T-cell (primary cell): ENCODE measurements at regions not wholly inside any gene's neighbourhood (a gene's known extent, or its start where the extent isn't known, plus 50 kb on each side); places are given as distances from the start of the nearest gene placed in this dataset.
"Not testable (repeated sequence)": the region's sequence is repeated elsewhere in the genome, so short reads cannot be mapped to it uniquely, and the experiment has no call there.

Source experiments
- ATAC-seq, 4 experiments: fragments of 200-7000 bp in 3 of 4; fragments of 150-1000 bp in 1 of 4; cut with Tn5 transposase; replicated peaks in 1 of 4; 1 replicate in 3 of 4; 2 replicates in 1 of 4; pipeline ENCODE4 v1.10.0; 2021; ENCODE audit warnings: moderate library complexity in 3 of 4, mild to moderate bottlenecking in 2 of 4, moderate number of reproducible peaks in 1 of 4
- CTCF ChIA-PET, 2 donors: fragments of 300-600 bp; sonication (Branson Sonifier 250); formaldehyde crosslinking; loops; one replicate each; lab custom pipeline; 2022; ENCODE audit warnings: antibody characterized with exemption in 2 of 2; lab: Charles Lee
- POLR2A ChIA-PET, 2 donors: fragments of 300-600 bp; sonication (Branson Sonifier 250); formaldehyde crosslinking; loops; one replicate each; lab custom pipeline; 2022; ENCODE audit warnings: antibody characterized with exemption in 2 of 2; lab: Charles Lee
- DNase-seq, 35 experiments: peaks; one replicate each; pipeline versions ENCODE4 v3.0.0 to v3.0.0-alpha.2; 2013 to 2023
- H3K27ac ChIP-seq: one replicate; pipeline ENCODE4 v1.5.1; 2013; ENCODE audit warnings: low read length
- H3K27me3 ChIP-seq, 2 experiments: replicated peaks in 1 of 2; 1 replicate in 1 of 2; 2 replicates in 1 of 2; pipeline versions ENCODE4 v1.6.1 to v1.7.0; 2013; ENCODE audit warnings: low read length in 1 of 2, mixed read lengths in 1 of 2; ENCODE audit not compliant: control insufficient read depth in 2 of 2, insufficient read depth in 2 of 2; ENCODE audit errors: extremely low read depth in 1 of 2
- H3K36me3 ChIP-seq, 2 donors: 1 replicate in 1 of 2; 2 replicates in 1 of 2; pipeline versions ENCODE4 v1.6.1 to v1.7.0; 2013; ENCODE audit warnings: low read length in 1 of 2; ENCODE audit not compliant: control insufficient read depth in 2 of 2, insufficient read depth in 1 of 2; ENCODE audit errors: extremely low read depth in 1 of 2
- H3K4me1 ChIP-seq, 2 experiments: 1 replicate in 1 of 2; 2 replicates in 1 of 2; pipeline versions ENCODE4 v1.6.1 to v1.7.0; 2013; ENCODE audit warnings: low read length in 2 of 2, mixed read lengths in 1 of 2; ENCODE audit not compliant: insufficient read depth in 2 of 2, control insufficient read depth in 1 of 2; ENCODE audit errors: extremely low read depth in 1 of 2
- H3K4me3 ChIP-seq, 2 donors: 1 replicate in 1 of 2; 2 replicates in 1 of 2; pipeline versions ENCODE4 v1.5.1 to v1.7.0; 2013; ENCODE audit warnings: mild to moderate bottlenecking in 2 of 2, low read length in 1 of 2, moderate library complexity in 1 of 2; ENCODE audit not compliant: control insufficient read depth in 1 of 2; ENCODE audit errors: extremely low read depth in 1 of 2
- H3K9me3 ChIP-seq: 2 replicates; pipeline ENCODE4 v1.7.0; 2013
- H3K27ac Mint-ChIP-seq, 2 donors: one replicate each; pipeline ENCODE4 v1.8.0; 2020 to 2021; ENCODE audit warnings: mild to moderate bottlenecking in 2 of 2, mixed read lengths in 2 of 2
- H3K27me3 Mint-ChIP-seq, 2 donors: one replicate each; pipeline ENCODE4 v1.8.0; 2021 to 2022; ENCODE audit warnings: mixed read lengths in 2 of 2
- H3K36me3 Mint-ChIP-seq: one replicate; pipeline ENCODE4 v1.8.0; 2021; ENCODE audit warnings: mixed read lengths
- H3K4me1 Mint-ChIP-seq, 3 donors: one replicate each; pipeline ENCODE4 v1.8.0; 2020 to 2022; ENCODE audit warnings: mixed read lengths in 3 of 3, mild to moderate bottlenecking in 1 of 3
- H3K4me3 Mint-ChIP-seq, 3 donors: one replicate each; pipeline ENCODE4 v1.8.0; 2020 to 2022; ENCODE audit warnings: mild to moderate bottlenecking in 3 of 3, mixed read lengths in 3 of 3, moderate library complexity in 3 of 3
- H3K9me3 Mint-ChIP-seq, 3 donors: one replicate each; pipeline ENCODE4 v1.8.0; 2020 to 2022; ENCODE audit warnings: mixed read lengths in 3 of 3
- WGBS: methylation state at CpG from one replicate; pipeline ENCODE4 v1.1.5; 2013; ENCODE audit warnings: missing lambda C conversion rate; ENCODE audit not compliant: insufficient coverage; 5-methylcytosine and 5-hydroxymethylcytosine counted together

DNA sequence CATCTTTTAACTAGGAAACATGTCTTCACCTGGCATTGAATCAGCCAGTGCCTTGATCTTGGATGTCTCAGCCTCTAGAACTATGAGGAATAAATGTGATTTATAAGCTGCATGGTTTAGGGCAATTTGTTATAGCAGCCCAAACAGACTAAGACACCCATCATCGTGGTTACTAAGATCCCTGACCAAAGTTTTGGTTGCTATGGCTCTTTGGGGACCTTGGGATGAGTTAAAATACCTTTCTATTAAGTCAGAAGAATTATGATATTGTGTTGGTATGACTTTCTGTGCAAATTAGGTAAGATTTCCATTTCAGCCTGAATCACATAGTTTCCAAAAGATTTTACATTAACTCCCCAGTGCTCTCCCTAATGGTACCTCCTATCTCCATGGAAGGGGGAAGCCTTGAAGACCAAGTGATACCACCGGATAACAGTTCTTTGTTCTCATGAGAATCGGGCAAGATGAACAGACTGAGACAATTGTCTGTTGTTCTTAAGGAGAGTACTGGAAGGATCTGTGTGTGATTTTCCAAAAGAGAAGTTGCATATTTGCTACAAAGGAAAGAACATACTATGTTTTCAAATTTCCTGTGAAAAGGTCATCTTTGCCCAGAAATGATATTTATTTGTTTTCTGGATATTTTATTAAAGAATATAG, 60.4 kb upstream of the UBASH3B start:
- no peak for ATAC-seq
- no peak for DNase-seq
- Histone ChIP-seq H3K4me1 (no peaks in the 10 kb centered on the region), H3K4me3 (no peak overlapping the region), H3K36me3 (no peaks in the 10 kb centered on the region), H3K9me3 (no peaks in the 10 kb centered on the region), H3K27ac (no peak overlapping the region), H3K27me3 (peaks cover 0 to 20% of the 10 kb centered on the region in 2 experiments)
- WGBS: 100% methylated on average over 1 of the region's 3 CpGs
- Mint-ChIP-seq H3K27me3 (peaks cover 16 to 41% of the 10 kb centered on the region in 2 donors), H3K9me3 (no peaks in the 10 kb centered on the region), H3K27ac (no peak overlapping the region), H3K36me3 (no peaks in the 10 kb centered on the region), H3K4me3 (no peak overlapping the region), H3K4me1 (no peaks in the 10 kb centered on the region)
- ChIA-PET POLR2A (no interaction called here), CTCF (interaction anchor here in 1 of 2 donors (0.6 to 0.7 kb wide), 3 partner anchors 161 to 260 kb away, joined by 4 to 5 read pairs (median 5); no protein-coding TSS in a partner anchor)

DNA sequence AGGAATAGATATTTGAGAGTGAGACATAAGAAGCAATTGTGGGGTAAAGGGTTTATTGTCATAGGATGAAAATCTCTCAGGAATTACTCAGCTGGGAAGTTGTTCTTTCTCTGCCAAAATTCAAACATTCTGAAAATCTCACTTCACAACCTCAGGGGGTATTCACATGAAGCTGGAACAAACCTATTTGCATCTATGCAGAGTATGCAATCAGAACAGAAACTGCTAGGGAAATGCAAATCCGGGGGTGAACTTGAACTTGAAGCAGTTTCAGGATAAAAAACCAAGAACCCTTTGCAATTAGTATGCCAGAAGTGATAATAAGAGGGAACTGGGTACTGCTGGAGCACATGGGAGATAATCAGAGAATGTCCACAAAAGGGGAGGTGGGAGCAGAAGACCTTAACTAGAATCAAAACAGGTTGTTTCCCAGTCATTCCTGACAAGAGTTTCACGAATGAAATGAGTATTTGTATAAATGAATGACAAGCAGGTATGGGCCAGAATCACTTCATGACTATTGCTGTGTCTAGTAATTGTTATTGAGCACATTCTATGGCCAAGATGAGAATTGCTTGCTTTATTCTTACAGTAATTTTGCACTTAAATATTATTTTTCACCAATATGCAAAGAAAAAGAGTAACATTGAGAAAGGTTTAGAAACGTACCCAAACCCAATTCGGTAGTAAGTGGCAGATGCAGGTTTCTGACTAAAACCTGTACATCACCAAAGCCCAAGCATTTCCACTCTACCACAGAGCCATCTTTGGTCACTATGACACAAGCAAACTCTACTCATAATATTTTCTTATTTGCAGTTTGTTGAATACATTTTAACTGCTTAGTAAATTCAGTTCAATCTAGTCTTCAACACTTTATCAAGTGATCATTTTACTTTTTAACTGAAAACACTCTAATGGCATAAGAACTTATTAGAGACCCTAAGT, 61.8 kb upstream of the UBASH3B start:
- WGBS: 50% methylated on average over 1 of the region's 4 CpGs
- H3K27me3 Mint-ChIP-seq: peaks cover 17 to 41% of the 10 kb centered on the region in 2 donors
- DNase-seq (no peak), ATAC-seq (no peak)
- Histone ChIP-seq H3K27me3 (peaks cover 0 to 25% of the 10 kb centered on the region in 2 experiments), H3K4me1 (no peaks in the 10 kb centered on the region), H3K27ac (no peak overlapping the region), H3K9me3 (no peaks in the 10 kb centered on the region), H3K36me3 (no peaks in the 10 kb centered on the region), H3K4me3 (no peak overlapping the region)
- no peak overlapping the region for H3K4me3 Mint-ChIP-seq
- no peak overlapping the region for H3K27ac Mint-ChIP-seq
- H3K9me3 Mint-ChIP-seq: no peaks in the 10 kb centered on the region
- CTCF ChIA-PET: interaction anchor here in 1 of 2 donors (0.6 kb wide), 2 partner anchors 162 to 261 kb away, joined by 4 to 5 read pairs; no protein-coding TSS in a partner anchor
- H3K36me3 Mint-ChIP-seq: no peaks in the 10 kb centered on the region
- POLR2A ChIA-PET: no interaction called here
- H3K4me1 Mint-ChIP-seq: no peaks in the 10 kb centered on the region

DNA sequence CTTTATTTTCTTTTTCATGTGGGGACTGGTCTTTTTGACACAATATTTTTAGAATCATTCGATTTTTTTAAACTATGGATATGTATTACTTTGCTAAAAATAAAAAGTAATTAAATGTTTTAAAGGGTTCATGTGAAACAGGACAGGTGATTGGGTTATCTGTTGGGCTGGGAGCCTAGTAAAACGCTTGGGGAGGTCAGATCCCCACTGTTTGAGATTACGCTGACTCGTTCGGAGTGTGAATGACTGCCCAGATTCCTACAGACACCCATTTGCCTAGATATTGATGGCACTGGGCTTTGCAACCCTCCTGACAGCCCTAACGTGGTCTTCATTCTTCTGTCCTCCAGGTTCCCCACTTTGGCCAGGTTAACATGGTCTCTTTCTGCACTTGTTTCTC, 62.9 kb upstream of the UBASH3B start:
- no peak for DNase-seq
- ChIA-PET POLR2A (no interaction called here), CTCF (interaction anchor here in 1 of 2 donors (0.6 kb wide), 1 partner anchor 680 kb away, joined by 3 read pairs; no protein-coding TSS in a partner anchor)
- Histone ChIP-seq H3K9me3 (no peaks in the 10 kb centered on the region), H3K27me3 (peaks cover 0 to 19% of the 10 kb centered on the region in 2 experiments), H3K4me3 (no peak overlapping the region), H3K36me3 (no peaks in the 10 kb centered on the region), H3K27ac (no peak overlapping the region), H3K4me1 (no peaks in the 10 kb centered on the region)
- Mint-ChIP-seq H3K36me3 (no peaks in the 10 kb centered on the region), H3K4me1 (no peaks in the 10 kb centered on the region), H3K9me3 (peaks cover 0 to 4% (median 0%) of the 10 kb centered on the region in 3 donors), H3K27me3 (peaks cover 17 to 45% of the 10 kb centered on the region in 2 donors), H3K4me3 (no peak overlapping the region), H3K27ac (no peak overlapping the region)
- ATAC-seq: no peak
- 65% methylated on average over 2 of the region's 6 CpGs for WGBS

DNA sequence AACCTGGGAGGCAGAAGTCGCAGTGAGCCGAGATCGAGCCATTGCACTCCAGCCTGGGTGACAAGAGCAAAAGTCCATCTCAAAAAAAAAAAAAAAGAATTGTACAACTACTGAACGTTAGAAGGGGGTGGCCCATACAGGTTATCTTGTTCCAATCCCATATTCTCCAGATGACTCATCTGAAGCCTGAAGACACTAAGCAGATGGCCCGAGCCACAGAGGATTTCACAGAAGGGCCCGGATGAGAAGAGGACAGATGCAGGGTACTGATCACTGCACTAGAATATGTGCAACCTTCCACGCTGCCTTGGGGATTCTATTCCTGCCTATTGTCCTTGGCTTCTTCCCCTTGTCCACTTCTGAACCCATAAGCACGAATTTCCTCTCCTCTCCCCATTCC, 70.9 kb upstream of the UBASH3B start:
- Mint-ChIP-seq H3K36me3 (no peaks in the 10 kb centered on the region), H3K27me3 (peaks cover 0 to 18% of the 10 kb centered on the region in 2 donors), H3K9me3 (peaks cover 0 to 4% (median 0%) of the 10 kb centered on the region in 3 donors), H3K27ac (no peak overlapping the region), H3K4me1 (peaks cover 11 to 14% (median 13%) of the 10 kb centered on the region in 3 donors), H3K4me3 (no peak overlapping the region)
- ChIA-PET CTCF (interaction anchor here in 1 of 2 donors (0.5 kb wide), 1 partner anchor 1668 kb away, joined by 6 read pairs; no protein-coding TSS in a partner anchor), POLR2A (no interaction called here)
- H3K9me3 ChIP-seq: no peaks in the 10 kb centered on the region
- peaks cover 6 to 8% of the 10 kb centered on the region in 2 experiments for H3K4me1 ChIP-seq
- H3K4me3 ChIP-seq: no peak overlapping the region
- ATAC-seq (no peak), DNase-seq (no peak)
- peaks cover 0 to 6% of the 10 kb centered on the region in 2 experiments for H3K27me3 ChIP-seq
- 79% methylated on average over 5 of the region's 8 CpGs for WGBS
- no peak overlapping the region for H3K27ac ChIP-seq
- no peaks in the 10 kb centered on the region for H3K36me3 ChIP-seq

DNA sequence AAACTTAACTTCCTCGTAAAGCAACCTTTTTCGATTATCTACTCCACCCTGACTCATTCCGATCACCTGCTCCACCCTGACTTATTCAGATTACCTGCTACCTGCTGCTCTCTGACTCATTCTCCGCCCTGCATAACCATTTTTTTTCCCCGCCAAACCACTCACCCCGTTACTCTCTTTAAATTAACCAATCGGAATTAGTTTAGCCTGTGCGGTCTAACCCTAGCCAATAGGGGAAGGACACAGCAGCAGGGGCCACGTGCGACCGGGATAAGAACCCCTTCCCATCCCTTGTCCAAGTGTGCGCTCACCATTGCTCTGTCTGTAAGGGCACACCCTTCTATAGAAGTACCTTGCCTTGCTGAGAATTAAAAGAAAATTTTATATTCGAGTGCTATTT, 75.5 kb upstream of the UBASH3B start:
- 78% methylated on average over 9 of the region's 13 CpGs for WGBS
- H3K27me3 Mint-ChIP-seq: not testable (repeated sequence)

More for the DNA sequence above, 75.5 kb upstream of the UBASH3B start:
- H3K4me1 ChIP-seq, H3K9me3 ChIP-seq, H3K9me3 Mint-ChIP-seq, H3K36me3 ChIP-seq, H3K36me3 Mint-ChIP-seq, H3K4me3 ChIP-seq, H3K27me3 ChIP-seq, ATAC-seq, H3K27ac ChIP-seq, POLR2A ChIA-PET: not testable (repeated sequence)
- Mint-ChIP-seq H3K27ac (peak overlapping the region in 1 of 2 donors; percentile 88), H3K4me1 (peaks cover 11 to 14% (median 13%) of the 10 kb centered on the region in 3 donors), H3K4me3 (peak overlapping the region in 2 of 3 donors; percentile 28 to 84)
- CTCF ChIA-PET: interaction anchor here (0.6 to 1.9 kb wide), 6 partner anchors 16 to 522 kb away, joined by 4 to 13 read pairs (median 5); no protein-coding TSS in a partner anchor
- peak in 1 of 35 experiments; percentile 4 for DNase-seq
